ENCODE measurements at regions not wholly inside any gene's neighbourhood (a gene's known extent, or its start where the extent isn't known, plus 50 kb on each side); places are given as distances from the start of the nearest gene placed in this dataset.

- Mint-ChIP-seq H3K9me3 (peaks cover 0 to 4% (median 0%) of the 10 kb centered on the region in 3 donors), H3K27me3 (no peaks in the 10 kb centered on the region), H3K36me3 (no peaks in the 10 kb centered on the region), H3K27ac (no peak overlapping the region), H3K4me3 (no peak overlapping the region), H3K4me1 (peaks cover 0 to 1% (median 0%) of the 10 kb centered on the region in 3 donors)
These were observed 1202.7 kb downstream of the SORCS3 start for GRCh38 chr10:105843786-105844185.

- H3K4me3 Mint-ChIP-seq: no peak overlapping the region
- H3K27ac Mint-ChIP-seq: no peak overlapping the region
- H3K4me1 Mint-ChIP-seq: peaks cover 0 to 4% (median 0%) of the 10 kb centered on the region in 3 donors
- H3K27me3 Mint-ChIP-seq: no peaks in the 10 kb centered on the region
- no peaks in the 10 kb centered on the region for H3K9me3 Mint-ChIP-seq
- H3K36me3 Mint-ChIP-seq: no peaks in the 10 kb centered on the region
These were observed 1199.2 kb downstream of the SORCS3 start for GRCh38 chr10:105840288-105840770.

GRCh38 chr10:105838392-105838791 is 1197.3 kb downstream of the SORCS3 start:
- no peaks in the 10 kb centered on the region for H3K36me3 Mint-ChIP-seq
- H3K9me3 Mint-ChIP-seq: no peaks in the 10 kb centered on the region
- peak overlapping the region in 2 of 4 donors; percentile 38 to 59 for H3K4me3 Mint-ChIP-seq
- H3K4me1 Mint-ChIP-seq: peaks cover 0 to 4% (median 0%) of the 10 kb centered on the region in 3 donors
- H3K27me3 Mint-ChIP-seq: no peaks in the 10 kb centered on the region
- no peak overlapping the region for H3K27ac Mint-ChIP-seq

GRCh38 chr10:105837951-105838350 is 1196.9 kb downstream of the SORCS3 start:
- Mint-ChIP-seq H3K4me3 (peak overlapping the region in 3 of 4 donors; percentile 38 to 59 (median 50)), H3K36me3 (no peaks in the 10 kb centered on the region), H3K27ac (peak overlapping the region in 1 of 3 donors; percentile 14), H3K4me1 (peaks cover 0 to 4% (median 0%) of the 10 kb centered on the region in 3 donors), H3K27me3 (no peaks in the 10 kb centered on the region), H3K9me3 (no peaks in the 10 kb centered on the region)

GRCh38 chr10:105834261-105835059 is 1193.4 kb downstream of the SORCS3 start:
- Mint-ChIP-seq H3K27ac (no peak overlapping the region), H3K36me3 (no peaks in the 10 kb centered on the region), H3K4me3 (no peak overlapping the region), H3K4me1 (peaks cover 0 to 4% (median 0%) of the 10 kb centered on the region in 3 donors), H3K9me3 (peaks cover 0 to 4% (median 0%) of the 10 kb centered on the region in 3 donors), H3K27me3 (no peaks in the 10 kb centered on the region)

GRCh38 chr10:105827133-105827532 is 1186.0 kb downstream of the SORCS3 start:
- no peak overlapping the region for H3K4me3 Mint-ChIP-seq
- H3K27ac Mint-ChIP-seq: no peak overlapping the region
- H3K36me3 Mint-ChIP-seq: no peaks in the 10 kb centered on the region
- H3K9me3 Mint-ChIP-seq: peaks cover 0 to 9% (median 4%) of the 10 kb centered on the region in 3 donors
- no peaks in the 10 kb centered on the region for H3K4me1 Mint-ChIP-seq
- H3K27me3 Mint-ChIP-seq: no peaks in the 10 kb centered on the region

- no peaks in the 10 kb centered on the region for H3K36me3 Mint-ChIP-seq
- no peak overlapping the region for H3K27ac Mint-ChIP-seq
- no peak overlapping the region for H3K4me3 Mint-ChIP-seq
- no peaks in the 10 kb centered on the region for H3K4me1 Mint-ChIP-seq
- H3K9me3 Mint-ChIP-seq: peaks cover 0 to 4% (median 3%) of the 10 kb centered on the region in 3 donors
- no peaks in the 10 kb centered on the region for H3K27me3 Mint-ChIP-seq
These were observed 1167.0 kb downstream of the SORCS3 start for GRCh38 chr10:105807935-105808587.

- Mint-ChIP-seq H3K27ac (no peak overlapping the region), H3K36me3 (no peaks in the 10 kb centered on the region), H3K4me3 (no peak overlapping the region), H3K9me3 (no peaks in the 10 kb centered on the region), H3K4me1 (no peaks in the 10 kb centered on the region), H3K27me3 (no peaks in the 10 kb centered on the region)
These were observed 1162.1 kb downstream of the SORCS3 start for GRCh38 chr10:105803206-105803605.

- Mint-ChIP-seq H3K4me1 (no peaks in the 10 kb centered on the region), H3K27me3 (no peaks in the 10 kb centered on the region), H3K9me3 (no peaks in the 10 kb centered on the region), H3K36me3 (no peaks in the 10 kb centered on the region), H3K4me3 (no peak overlapping the region), H3K27ac (no peak overlapping the region)
These were observed 1159.6 kb downstream of the SORCS3 start for GRCh38 chr10:105800641-105801040.

GRCh38 chr10:105798328-105798889 is 1157.3 kb downstream of the SORCS3 start:
- Mint-ChIP-seq H3K9me3 (peaks cover 0 to 2% (median 0%) of the 10 kb centered on the region in 3 donors), H3K27me3 (no peaks in the 10 kb centered on the region), H3K4me3 (no peak overlapping the region), H3K36me3 (no peaks in the 10 kb centered on the region), H3K4me1 (no peaks in the 10 kb centered on the region), H3K27ac (no peak overlapping the region)

GRCh38 chr10:105797234-105797890 is 1156.3 kb downstream of the SORCS3 start:
- H3K4me1 Mint-ChIP-seq: no peaks in the 10 kb centered on the region
- H3K36me3 Mint-ChIP-seq: no peaks in the 10 kb centered on the region
- no peaks in the 10 kb centered on the region for H3K27me3 Mint-ChIP-seq
- no peak overlapping the region for H3K4me3 Mint-ChIP-seq
- H3K9me3 Mint-ChIP-seq: peaks cover 0 to 2% (median 0%) of the 10 kb centered on the region in 3 donors
- no peak overlapping the region for H3K27ac Mint-ChIP-seq

GRCh38 chr10:105793071-105793470 is 1152.0 kb downstream of the SORCS3 start:
- Mint-ChIP-seq H3K9me3 (peaks cover 0 to 2% (median 0%) of the 10 kb centered on the region in 3 donors), H3K27ac (no peak overlapping the region), H3K4me1 (no peaks in the 10 kb centered on the region), H3K27me3 (no peaks in the 10 kb centered on the region), H3K4me3 (no peak overlapping the region), H3K36me3 (no peaks in the 10 kb centered on the region)

- no peaks in the 10 kb centered on the region for H3K27me3 Mint-ChIP-seq
- H3K9me3 Mint-ChIP-seq: peaks cover 0 to 11% (median 3%) of the 10 kb centered on the region in 3 donors
- peaks cover 3% of the 10 kb centered on the region for H3K36me3 Mint-ChIP-seq
- H3K4me1 Mint-ChIP-seq: peaks cover 0 to 2% (median 0%) of the 10 kb centered on the region in 3 donors
- H3K27ac Mint-ChIP-seq: no peak overlapping the region
- no peak overlapping the region for H3K4me3 Mint-ChIP-seq
These were observed 1144.6 kb downstream of the SORCS3 start for GRCh38 chr10:105785721-105786120.

- no peaks in the 10 kb centered on the region for H3K27me3 Mint-ChIP-seq
- peaks cover 0 to 11% (median 3%) of the 10 kb centered on the region in 3 donors for H3K9me3 Mint-ChIP-seq
- peaks cover 3% of the 10 kb centered on the region for H3K36me3 Mint-ChIP-seq
- H3K4me1 Mint-ChIP-seq: peaks cover 0 to 2% (median 0%) of the 10 kb centered on the region in 3 donors
- no peak overlapping the region for H3K27ac Mint-ChIP-seq
- H3K4me3 Mint-ChIP-seq: no peak overlapping the region
These were observed 1142.9 kb downstream of the SORCS3 start for GRCh38 chr10:105783936-105784483.
